GM19467 (cell line): ENCODE measurements at regions not wholly inside any gene's neighbourhood (a gene's known extent, or its start where the extent isn't known, plus 50 kb on each side); places are given as distances from the start of the nearest gene placed in this dataset.
"Not testable (repeated sequence)": the region's sequence is repeated elsewhere in the genome, so short reads cannot be mapped to it uniquely, and the experiment has no call there.

ENCODE experiments used
- ATAC-seq: cut with Tn5 transposase; IDR thresholded peaks from one replicate; pipeline ENCODE4 v1.9.1; 2021; ENCODE audit warnings: mild to moderate bottlenecking, moderate library complexity; ENCODE audit not compliant: unreplicated experiment

DNA sequence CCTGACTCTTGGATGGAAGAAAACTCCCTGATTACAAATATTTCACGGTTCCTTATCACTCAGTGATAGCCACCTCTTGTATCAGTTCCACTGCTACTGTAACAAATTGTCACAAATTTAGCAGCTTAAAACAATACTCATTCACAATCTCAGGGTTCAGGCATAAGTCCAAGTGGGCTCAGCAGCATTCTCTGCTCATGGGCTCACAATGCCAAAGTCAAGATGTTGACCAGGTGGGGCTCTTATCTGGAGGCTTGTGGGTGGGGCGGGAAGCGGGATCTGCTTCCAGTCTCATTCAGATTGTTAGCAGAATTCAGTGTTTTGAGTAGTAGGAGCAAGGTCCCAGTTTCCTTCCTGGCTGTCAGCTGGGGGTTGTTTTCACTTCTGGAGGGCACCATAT, 137.3 kb upstream of the FAM78B start:
- ATAC-seq: no peak

GRCh38 chr1:166305371-166305770, 138.6 kb upstream of the FAM78B start:
- ATAC-seq: no peak

GRCh38 chr1:166307261-166308188, 140.7 kb upstream of the FAM78B start:
- no peak for ATAC-seq

DNA sequence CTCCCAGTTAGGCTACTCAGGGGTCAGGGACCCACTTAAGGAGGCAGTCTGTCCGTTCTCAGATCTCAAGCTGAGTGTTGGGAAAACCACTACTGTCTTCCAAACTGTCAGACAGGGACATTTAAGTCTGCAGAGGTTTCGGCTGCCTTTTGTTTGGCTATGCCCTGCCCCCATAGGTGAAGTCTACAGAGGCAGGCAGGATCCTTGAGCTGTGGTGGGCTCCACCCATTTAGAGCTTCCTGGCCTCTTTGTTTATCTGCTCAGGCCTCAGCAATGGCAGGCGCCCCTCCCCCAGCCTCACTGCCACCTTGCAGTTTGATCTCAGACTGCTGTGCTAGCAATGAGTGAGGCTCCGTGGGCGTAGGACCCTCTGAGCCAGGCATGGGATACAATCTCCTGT, 149.5 kb upstream of the FAM78B start:
- not testable (repeated sequence) for ATAC-seq

DNA sequence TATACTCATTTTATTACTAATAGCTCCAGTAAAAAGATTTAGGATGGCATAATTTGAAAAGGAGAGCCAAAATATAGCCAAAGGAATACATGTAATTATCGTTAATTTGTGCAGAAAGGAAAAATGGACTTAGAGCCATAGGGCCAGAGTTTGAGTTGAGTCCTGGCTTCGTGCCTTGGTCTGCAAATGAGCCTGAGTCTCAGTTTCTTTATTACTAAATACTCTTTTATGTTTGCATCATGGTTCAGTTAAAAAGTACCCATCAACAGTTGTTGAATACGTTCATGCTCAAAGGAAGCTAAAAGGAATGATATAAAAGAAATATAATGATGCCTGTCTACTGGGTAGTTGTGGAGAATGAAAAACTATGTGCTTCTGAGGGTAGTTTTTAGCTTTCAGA, 155.7 kb upstream of the FAM78B start:
- no peak for ATAC-seq

GRCh38 chr1:166327886-166328285, 161.1 kb upstream of the FAM78B start:
- no peak for ATAC-seq

DNA sequence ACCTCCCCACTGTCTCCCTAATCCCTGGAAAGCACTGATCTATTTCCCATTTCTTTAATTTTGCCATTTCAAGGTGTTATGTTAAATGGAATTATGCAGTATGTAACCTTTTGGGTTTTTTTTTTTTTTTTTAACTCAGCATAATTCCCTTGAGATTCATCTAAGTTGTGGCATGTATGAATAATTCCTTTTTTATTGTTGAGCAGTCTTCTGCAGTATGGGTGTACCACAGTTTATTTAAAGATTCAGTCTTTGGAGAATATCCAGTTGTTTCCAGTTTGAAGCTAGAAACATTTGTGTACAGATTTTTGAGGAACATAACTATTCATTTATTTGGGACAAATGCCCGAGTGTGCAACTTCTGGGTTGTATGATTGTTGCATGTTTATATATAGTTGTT, 162.2 kb upstream of the FAM78B start:
- no peak for ATAC-seq

GRCh38 chr1:166330096-166330495, 163.3 kb upstream of the FAM78B start:
- ATAC-seq: no peak

DNA sequence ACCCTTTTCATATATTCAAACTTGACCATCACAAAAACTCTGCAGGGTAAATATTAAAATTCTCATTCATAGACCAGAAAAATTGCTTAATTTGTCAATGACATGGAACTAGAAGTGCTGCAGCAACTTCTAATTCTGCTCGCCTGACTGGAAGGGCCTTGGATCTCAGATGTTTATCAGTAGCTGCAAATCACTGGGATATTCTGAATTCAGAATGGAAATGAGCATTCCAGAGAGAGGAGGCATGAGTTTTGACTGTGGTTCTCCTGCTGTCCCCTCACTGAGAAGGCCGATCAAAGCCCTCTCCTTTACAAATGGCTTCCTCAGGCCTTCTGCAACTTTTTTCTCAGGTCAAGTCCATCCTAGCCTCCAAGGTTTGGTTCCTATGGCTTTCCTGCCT, 171.3 kb upstream of the FAM78B start:
- ATAC-seq: no peak

GRCh38 chr1:166340709-166341108, 173.9 kb upstream of the FAM78B start:
- no peak for ATAC-seq

GRCh38 chr1:166343276-166343675, 176.5 kb upstream of the FAM78B start:
- ATAC-seq: no peak

DNA sequence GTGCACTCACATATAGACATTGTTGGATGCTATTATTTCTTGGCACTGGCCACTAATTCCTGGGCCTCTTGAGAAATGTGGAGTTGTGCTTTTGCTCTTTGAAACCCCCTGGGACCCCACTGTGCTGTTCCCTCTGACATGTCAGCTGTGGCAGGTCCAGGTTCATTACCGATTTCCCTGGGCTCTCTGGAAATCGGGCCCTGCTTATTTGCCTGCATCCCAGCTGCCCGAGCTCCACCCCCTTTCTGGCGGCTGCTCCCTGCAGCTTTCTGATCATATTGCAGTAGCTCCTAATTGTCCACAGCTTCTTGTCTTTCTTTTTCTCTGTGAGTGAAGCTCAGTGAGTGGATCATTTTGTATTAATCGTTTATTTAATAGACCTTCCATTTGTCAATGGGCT, 183.7 kb upstream of the FAM78B start:
- ATAC-seq: no peak

DNA sequence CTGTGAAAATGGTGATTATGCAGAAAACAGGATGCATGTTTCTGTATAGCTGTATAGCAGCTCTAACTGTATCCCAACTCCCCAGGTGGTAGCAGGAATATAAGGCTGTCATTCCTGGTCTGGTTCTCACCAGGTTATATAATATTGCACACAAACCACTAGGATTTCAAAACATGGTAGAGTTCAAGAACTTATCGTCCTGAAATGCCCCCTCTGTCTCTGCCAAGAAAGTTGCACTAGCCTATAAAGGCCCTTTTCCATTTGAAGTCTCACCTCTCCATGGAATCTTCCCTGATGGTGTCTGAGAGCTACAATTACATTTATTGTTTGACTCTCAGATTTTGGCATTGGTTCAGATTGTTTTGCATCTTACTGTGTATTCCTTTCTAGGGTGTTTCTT, 184.9 kb upstream of the FAM78B start:
- no peak for ATAC-seq

- ATAC-seq: no peak
Measured at GRCh38 chr1:166353213-166353612, 186.4 kb upstream of the FAM78B start.

DNA sequence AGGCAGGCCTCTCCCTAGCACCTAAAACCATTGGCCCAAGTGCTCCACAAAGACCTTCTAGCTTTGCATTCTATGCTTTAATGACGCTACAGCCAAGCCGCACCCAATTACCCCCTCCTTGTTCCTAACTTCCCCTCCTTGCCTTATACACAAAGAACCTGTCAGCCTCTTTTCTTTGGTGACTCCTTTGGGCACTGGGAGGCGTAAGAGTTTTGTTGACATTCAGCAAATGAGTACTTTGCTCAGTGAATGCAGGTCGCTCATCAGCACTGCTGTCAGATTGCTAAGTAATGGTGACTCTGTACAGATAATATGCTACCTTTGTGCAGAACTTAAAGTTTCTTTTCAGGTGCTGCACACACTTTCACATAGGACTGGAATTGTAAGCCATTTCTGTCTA, 187.6 kb upstream of the FAM78B start:
- ATAC-seq: no peak

GRCh38 chr1:166365081-166365480, 198.3 kb upstream of the FAM78B start:
- ATAC-seq: no peak

GRCh38 chr1:166368030-166368429, 201.2 kb upstream of the FAM78B start:
- no peak for ATAC-seq

GRCh38 chr1:166377896-166378295, 211.1 kb upstream of the FAM78B start:
- ATAC-seq: no peak

- ATAC-seq: no peak
Measured at GRCh38 chr1:166378805-166379204, 212.0 kb upstream of the FAM78B start.

DNA sequence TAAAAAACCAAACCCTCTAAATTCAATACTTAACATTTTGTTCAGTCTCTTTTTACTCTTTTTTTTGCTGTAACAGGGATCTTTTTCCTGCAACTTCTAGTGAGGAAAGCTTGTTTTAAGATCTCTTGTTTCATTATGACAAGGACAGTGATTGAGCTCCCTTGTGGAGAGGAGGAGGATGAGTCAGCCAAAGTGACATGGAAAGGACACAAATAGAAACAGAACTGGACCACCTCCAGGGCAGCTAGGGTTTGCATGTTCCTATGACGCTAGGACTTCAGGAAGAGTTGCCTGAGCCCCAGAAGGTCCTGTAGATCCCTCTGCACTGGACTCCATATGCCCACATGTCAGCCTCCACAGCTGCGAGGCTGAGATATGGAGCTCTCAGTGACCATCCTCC, 212.6 kb upstream of the FAM78B start:
- no peak for ATAC-seq

- no peak for ATAC-seq
Measured at GRCh38 chr1:166383137-166383536, 216.3 kb upstream of the FAM78B start.

DNA sequence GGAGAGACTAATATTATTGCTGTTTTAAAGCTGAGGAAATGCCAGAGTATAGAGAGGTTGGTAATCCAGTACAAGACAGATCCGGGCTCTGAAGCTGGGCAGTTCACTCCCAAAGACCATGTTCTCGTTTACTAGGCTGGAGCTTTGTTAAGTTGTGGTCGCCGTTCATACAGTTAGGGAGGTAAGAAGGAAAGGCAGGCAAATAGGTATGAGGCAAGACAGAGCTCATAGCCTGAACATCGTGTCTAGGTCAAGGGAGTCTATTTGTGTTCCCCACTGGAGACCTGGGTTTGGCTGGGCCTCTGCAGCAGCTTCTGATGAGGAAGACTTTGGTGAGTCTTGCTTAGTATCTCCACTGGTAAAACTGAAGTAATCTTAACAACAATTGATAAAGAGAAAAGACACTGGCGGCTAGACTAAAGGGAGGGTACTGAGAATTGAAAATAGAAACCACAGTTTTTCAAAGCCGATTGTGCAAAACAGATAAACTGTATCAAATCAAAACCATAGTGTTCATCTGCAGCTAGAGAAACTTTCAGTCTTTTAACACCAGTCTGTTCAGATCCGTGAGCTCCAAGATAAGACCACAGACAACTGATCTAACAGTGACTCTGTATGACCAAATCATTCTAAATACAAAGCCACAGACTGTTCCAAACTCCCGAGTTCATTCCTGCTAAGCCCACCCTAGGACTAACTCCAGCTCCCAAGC, 217.0 kb upstream of the FAM78B start:
- no peak for ATAC-seq
